COR-L47 (cell line): ENCODE measurements at regions not wholly inside any gene's neighbourhood (a gene's known extent, or its start where the extent isn't known, plus 50 kb on each side); places are given as distances from the start of the nearest gene placed in this dataset.
"Not testable (repeated sequence)": the region's sequence is repeated elsewhere in the genome, so short reads cannot be mapped to it uniquely, and the experiment has no call there.

ENCODE experiments used
- DNase-seq: peaks from one replicate; lab custom pipeline; 2025; lab: John Stamatoyannopoulos, UW

- no peak for DNase-seq
Observed at GRCh38 chr10:108688314-108688713, 1235.0 kb downstream of the XPNPEP1 start.

DNA sequence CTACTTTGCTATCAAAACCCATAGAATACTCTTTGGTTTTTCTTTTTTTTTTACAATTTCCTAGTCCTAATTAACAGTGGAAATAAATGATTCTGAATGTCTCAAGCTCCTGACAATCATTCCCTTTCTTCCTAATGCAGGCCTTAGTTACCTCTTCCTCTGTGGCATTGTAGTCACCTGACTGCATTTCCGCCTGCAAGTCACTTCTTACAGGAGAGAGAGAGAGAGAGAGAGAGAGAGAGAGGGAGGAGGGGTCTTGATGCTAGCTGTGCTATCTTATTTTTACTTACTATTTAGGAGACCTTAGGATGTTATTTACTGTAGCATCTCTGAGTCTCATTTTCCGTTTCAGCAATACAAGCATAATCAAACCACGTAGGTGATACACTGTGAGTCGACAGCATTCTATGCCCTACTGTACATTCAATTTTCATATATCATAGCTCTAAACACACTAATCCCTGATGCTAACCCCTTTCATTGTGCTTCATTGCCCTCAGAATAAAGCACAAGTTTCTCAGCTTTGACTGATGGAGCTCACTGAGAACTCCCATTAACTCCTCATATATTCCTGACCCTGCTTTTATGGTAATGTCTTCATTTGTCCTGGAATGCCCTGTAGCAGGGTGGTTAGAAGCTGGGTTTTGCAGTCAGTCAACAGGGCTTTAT, 1237.3 kb downstream of the XPNPEP1 start:
- no peak for DNase-seq

GRCh38 chr10:108684431-108684830, 1238.9 kb downstream of the XPNPEP1 start:
- no peak for DNase-seq

GRCh38 chr10:108673741-108674140, 1249.6 kb downstream of the XPNPEP1 start:
- DNase-seq = no peak

DNA sequence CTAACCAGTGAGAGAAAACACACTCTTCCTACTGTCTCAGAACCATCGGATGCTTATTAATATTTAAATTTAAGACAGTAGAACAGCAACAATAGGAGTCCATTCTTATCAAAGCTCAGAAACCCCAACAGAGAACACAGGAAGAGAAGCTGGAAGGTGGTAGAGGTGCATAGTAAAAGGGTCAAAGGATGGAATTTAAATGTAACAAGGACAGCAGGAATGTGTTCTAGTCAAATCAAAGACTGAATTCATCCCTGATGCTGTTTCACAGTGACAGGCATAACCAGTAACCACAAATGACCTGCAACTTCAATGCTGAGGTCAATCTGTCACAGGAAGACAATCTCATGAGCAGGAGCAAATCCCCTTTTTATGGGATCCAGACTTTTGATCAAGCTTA, 1259.7 kb downstream of the XPNPEP1 start:
- no peak for DNase-seq

DNA sequence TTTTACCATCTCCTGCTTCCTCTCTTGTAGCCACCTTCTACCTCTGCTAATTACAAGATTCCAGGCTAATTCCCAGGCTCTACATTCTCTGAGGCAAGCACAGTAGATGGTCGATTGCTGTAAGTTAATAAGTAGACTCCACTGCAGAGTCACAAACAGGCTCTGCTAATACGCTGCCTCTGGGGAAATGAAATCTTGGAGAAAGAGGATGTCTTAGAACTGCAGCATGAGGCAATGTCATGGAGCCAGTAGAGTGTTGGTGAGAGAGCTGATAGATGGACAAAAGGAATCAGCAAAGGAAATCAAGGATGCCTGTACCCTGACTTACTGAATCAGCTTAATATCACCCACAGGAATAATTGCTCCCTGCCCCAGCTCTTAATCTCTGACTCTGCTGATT, 1260.3 kb downstream of the XPNPEP1 start:
- DNase-seq = no peak

- DNase-seq = no peak
Observed at GRCh38 chr10:108655057-108655456, 1268.3 kb downstream of the XPNPEP1 start.

DNA sequence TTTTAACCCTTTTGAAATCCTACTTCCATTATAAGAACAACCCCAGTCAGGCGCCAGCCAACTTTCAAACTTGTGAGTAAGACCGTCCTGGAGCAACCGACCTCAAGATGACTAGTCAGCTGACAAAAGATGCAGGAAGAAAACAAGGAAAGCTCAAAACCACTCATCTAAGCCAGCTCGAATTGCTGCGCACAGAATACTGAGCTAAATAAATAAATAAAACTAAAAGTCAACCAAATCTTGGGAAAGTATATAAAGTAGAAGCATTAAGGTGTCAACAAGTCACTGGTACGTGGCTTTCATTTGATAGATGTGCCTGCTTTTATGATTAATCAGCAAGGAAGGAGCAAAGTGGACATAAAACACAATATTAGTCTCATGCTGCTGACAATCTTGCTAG, 1269.8 kb downstream of the XPNPEP1 start:
- no peak for DNase-seq

DNA sequence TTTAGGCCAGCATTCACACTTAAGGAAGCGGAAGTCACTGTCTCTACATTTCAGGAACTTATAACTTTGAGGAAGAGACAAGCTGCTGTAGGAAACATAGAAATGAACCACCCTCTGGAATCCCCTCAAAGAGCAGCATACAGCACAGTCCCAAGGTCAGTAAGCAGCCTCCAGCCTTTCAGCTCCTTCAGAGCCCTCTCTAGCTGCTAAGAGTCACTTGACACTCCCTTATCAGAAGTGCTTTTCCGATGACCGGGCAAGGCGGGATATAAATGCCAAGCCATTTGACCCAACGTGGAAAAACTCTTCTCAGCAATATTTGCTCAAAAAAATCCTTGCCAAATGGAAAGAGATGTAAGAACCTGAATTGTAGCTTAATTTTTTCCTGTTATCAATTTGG, 1284.3 kb downstream of the XPNPEP1 start:
- no peak for DNase-seq

- no peak for DNase-seq
Observed at GRCh38 chr10:108638225-108638624, 1285.1 kb downstream of the XPNPEP1 start.

- DNase-seq = no peak
Observed at GRCh38 chr10:108633046-108633445, 1290.3 kb downstream of the XPNPEP1 start.

DNA sequence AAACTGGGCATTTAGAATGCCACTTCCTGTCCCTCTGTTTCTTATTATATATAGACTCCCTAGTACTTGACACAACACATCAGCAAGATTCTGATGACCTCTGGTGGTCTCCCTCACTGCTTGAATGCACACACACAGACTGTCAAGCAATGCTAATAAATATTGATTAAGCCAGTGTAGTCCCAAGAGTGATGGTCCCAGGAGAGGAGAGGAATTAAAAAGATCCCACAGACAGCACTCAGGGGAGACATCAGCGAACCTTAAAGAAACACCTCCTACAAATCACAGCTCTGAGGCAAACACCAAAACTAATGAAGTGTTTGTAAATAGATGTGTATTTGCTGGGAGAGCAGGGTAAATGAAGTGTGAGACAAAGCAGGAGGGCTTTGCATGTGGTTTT, 1291.2 kb downstream of the XPNPEP1 start:
- no peak for DNase-seq

- DNase-seq = no peak
Observed at GRCh38 chr10:108631332-108631731, 1292.0 kb downstream of the XPNPEP1 start.

DNA sequence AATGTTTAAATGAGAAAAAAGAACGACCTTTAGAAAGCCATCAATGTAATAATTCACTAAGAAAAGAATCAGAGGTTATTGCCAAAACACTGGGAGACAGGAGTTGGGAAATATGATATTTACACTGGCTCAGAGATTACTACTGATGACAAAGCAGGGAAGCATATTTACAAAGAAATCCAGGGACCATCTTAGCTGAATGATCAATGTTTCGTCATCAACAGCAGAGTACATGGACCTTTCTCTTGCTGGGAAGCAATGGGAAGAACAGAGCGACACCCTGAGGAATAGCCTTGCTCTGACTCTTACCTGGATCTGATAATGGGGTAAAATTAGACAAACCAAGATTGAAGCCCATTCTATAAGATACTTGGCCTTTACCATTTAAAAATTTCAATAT, 1293.5 kb downstream of the XPNPEP1 start:
- DNase-seq = no peak

GRCh38 chr10:108624052-108624451, 1299.3 kb downstream of the XPNPEP1 start:
- no peak for DNase-seq

DNA sequence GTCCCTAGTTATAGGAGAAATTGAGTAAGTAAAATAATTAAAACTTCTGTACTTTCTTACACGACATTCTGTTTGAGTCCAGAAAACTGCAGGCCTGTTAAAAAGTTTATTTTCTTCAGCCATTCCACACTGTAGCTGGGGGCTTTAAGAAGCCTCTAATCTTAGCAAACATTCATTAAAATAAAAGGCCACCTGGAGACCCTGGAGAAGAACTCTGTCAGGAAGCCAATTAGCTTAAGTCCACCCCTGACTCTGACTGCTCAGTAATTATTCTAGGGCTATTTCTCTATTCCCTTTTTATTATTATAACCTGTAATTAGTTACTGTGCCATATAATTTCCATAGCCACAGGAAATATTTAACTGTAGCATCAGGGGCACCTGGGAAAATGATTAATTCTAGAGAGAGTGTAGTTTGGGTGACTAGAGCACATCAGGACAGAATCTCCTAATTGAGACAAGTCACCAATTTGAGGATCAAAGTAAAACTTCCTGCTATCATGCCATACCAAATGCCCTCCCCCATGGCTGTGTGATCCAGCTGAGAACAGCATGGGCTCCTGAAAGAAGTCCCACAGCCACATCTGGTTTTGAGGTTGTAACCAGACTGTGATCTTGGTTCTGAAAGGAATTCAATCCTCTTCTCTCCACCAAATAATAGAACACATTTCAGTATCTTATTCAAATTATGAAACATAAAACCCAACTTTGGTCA, 1302.3 kb downstream of the XPNPEP1 start:
- peak; percentile 71 for DNase-seq

DNA sequence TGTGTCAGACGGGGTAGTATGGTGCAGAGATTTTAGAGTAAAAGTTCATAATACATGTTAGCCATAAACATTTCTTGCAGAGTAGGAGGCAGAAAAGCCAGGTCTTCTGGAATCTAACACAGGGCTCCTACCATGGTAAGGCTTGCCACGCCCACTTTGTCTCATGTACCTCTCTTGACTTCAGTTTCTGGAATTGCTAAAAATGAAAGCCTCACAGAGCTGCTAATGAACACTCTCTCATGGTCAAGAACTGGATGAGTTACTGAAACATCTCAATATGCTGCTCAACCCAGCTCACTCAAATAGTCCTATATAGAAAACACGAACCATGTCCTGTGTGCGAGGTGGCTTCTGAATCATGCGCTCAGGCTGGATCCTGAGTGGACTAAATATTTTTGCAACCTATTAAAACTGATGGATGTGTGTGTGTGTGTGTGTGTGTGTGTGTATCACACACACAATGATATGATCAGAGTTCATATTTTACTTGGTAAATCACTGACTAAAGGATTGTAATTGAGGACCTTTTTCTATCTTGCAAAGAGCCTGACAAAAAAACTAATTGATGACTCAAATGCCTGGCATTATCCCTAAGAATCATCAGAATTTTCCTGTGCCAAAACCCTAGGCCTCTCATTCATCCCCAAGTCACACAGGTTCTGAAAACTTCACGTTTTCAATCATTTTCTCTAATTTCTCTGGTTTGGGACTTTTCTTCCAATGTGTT, 1306.6 kb downstream of the XPNPEP1 start:
- no peak for DNase-seq

- DNase-seq = no peak
Observed at GRCh38 chr10:108615576-108616320, 1307.6 kb downstream of the XPNPEP1 start.

GRCh38 chr10:108612485-108612884, 1310.8 kb downstream of the XPNPEP1 start:
- peak; percentile 60 for DNase-seq

- no peak for DNase-seq
Observed at GRCh38 chr10:108608860-108609259, 1314.5 kb downstream of the XPNPEP1 start.

GRCh38 chr10:108601851-108602250, 1321.5 kb downstream of the XPNPEP1 start:
- DNase-seq = no peak

DNA sequence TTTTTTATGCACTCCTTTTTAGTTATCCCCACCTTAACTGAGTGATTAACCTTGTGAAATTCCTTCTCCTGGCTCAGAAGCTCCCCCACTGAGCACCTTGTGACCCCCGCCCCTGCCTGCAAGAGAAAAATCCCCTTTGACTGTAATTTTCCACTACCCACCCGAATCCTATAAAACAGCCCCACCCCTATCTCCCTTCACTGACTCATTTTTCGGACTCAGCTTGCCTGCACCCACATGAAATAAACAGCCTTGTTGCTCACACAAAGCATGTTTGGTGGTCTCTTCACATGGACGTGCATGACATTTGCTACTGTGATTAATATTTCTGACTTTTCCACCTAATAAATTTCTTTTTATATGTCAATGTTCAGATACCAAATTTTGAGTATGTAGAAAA, 1322.8 kb downstream of the XPNPEP1 start:
- not testable (repeated sequence) for DNase-seq
